ENCODE measurements at regions not wholly inside any gene's neighbourhood (a gene's known extent, or its start where the extent isn't known, plus 50 kb on each side); places are given as distances from the start of the nearest gene placed in this dataset.

DNA sequence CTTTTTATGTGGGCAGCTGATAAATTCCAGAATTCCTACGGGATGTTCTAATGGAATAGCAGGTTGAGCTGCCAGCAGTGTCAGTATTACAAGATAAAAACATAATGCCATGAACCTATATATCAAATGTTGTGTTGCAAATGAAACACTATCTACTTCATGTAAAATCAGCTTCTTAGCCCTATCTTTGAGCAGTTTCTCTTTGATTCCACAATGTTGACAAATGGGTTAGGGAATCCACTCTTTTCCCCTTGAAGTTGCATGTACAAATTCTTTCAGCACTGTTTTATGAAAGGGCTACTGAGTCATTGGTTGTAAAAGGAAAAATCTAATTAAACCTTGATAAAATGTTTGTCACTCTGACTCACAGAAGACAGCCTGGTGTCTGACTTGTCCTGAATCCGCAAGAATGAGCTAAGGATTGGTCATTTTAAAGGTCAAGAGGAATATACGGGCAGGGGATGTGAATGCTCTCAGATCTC is 950.6 kb upstream of the NUDT12 start:
- Histone ChIP-seq H3K4me1 (ENCODE audit: control insufficient read depth, insufficient read depth, low read length) (no peaks in the 10 kb centered on the region), H2AK5ac (ENCODE audit: low read depth, low read length) (no peak overlapping the region), H3K27me3 (ENCODE audit: control insufficient read depth, insufficient read depth, low read length) (no peaks in the 10 kb centered on the region), H4K20me1 (ENCODE audit: insufficient read depth, low read length) (no peaks in the 10 kb centered on the region), H2BK15ac (ENCODE audit: low read depth, low read length) (no peak overlapping the region), H3K27ac (ENCODE audit: insufficient read depth, low read length) (no peak overlapping the region), H3K23ac (ENCODE audit: low read depth, low read length) (no peak overlapping the region), H2AK9ac (replicated peaks; ENCODE audit: low read depth, low read length, poor library complexity) (no peak overlapping the region), H3K9me1 (ENCODE audit: insufficient read depth, low read length) (no peaks in the 10 kb centered on the region), H3K4me2 (ENCODE audit: low read depth, low read length) (peak overlapping the region; percentile 52; the same call in 1 of the 2 replicates), H4K5ac (ENCODE audit: low read depth, low read length) (no peak overlapping the region), H2BK5ac (ENCODE audit: low read depth, low read length, poor library complexity, severe bottlenecking) (no peak overlapping the region), H4K91ac (ENCODE audit: insufficient read depth, low read depth, low read length) (no peak overlapping the region), H3K56ac (ENCODE audit: extremely low read depth, insufficient read depth, low read length) (no peak overlapping the region), H3K18ac (ENCODE audit: low read depth, low read length) (no peak overlapping the region), H3K4ac (ENCODE audit: low read depth, low read length) (no peak overlapping the region), H2BK20ac (ENCODE audit: low read depth, low read length) (no peak overlapping the region), H3K4me3 (ENCODE audit: insufficient read depth, low read depth, low read length) (no peak overlapping the region), H3K79me1 (ENCODE audit: low read depth in 1 of 2, low read length in 2 of 2) (no peaks in the 10 kb centered on the region), H2BK120ac (ENCODE audit: low read depth, low read length) (no peak overlapping the region), H3K14ac (replicated peaks; ENCODE audit: low read depth, low read length) (no peak overlapping the region), H4K8ac (ENCODE audit: low read depth in 2 of 2, low read length in 2 of 2) (no peak overlapping the region), H2AFZ (replicated peaks; ENCODE audit: low read length, poor library complexity) (no peak overlapping the region), H3K9me3 (ENCODE audit: control insufficient read depth, insufficient read depth, low read length) (no peaks in the 10 kb centered on the region), H3K9ac (ENCODE audit: low read depth, low read length) (no peak overlapping the region), H3K36me3 (ENCODE audit: control insufficient read depth, insufficient read depth, low read length) (no peaks in the 10 kb centered on the region)
- ChIA-PET POLR2A (ENCODE audit: unreplicated experiment) (no interaction called here), CTCF (interaction anchor here (0.6 to 1.8 kb wide), 2 partner anchors 14 to 23 kb away, joined by 3 to 5 read pairs; no protein-coding TSS in a partner anchor)
- dilution Hi-C loops (cut with HindIII; ENCODE audit: low sequenced_read_pairs, unreplicated experiment) (no loop called here), in situ Hi-C loops (cut with MboI; ENCODE audit: low sequenced_read_pairs) (no loop called here), intact Hi-C loops (cut with micrococcal nuclease) (no loop called here)
- no CpG with 5 or more reads among the region's 3 CpGs for WGBS, 2 experiments (ENCODE audit: extremely low coverage in 2 of 2, insufficient read length in 1 of 2)
- peak; percentile 84 for ATAC-seq (ENCODE audit: low read depth)
- DNase-seq = peak; percentile 77
- no TSS peak for BruUV-seq (replicated peaks)
- peak; percentile 15; the same call in 1 of the 2 replicates for TF ChIP-seq FOS (IDR thresholded peaks at IDR 0.05; ENCODE audit: low read depth, low read length)
- TF ChIP-seq MXI1 (IDR thresholded peaks at IDR 0.05; ENCODE audit: borderline replicate concordance, low read depth, low read length) = no peak
- peak; percentile 54; the same call in 1 of the 2 replicates for TF ChIP-seq CEBPB (IDR thresholded peaks at IDR 0.05; ENCODE audit: low read depth, low read length)

Measured in IMR-90 (cell line).